AG09319 (cell line): ENCODE measurements at regions not wholly inside any gene's neighbourhood (a gene's known extent, or its start where the extent isn't known, plus 50 kb on each side); places are given as distances from the start of the nearest gene placed in this dataset.

Source experiments
- DNase-seq: peaks from one replicate; pipeline ENCODE4 v3.0.0-alpha.2; 2010; ENCODE audit warnings: low read depth; ENCODE audit errors: extremely low read depth
- CTCF ChIP-seq: IDR thresholded peaks from 2 replicates; pipeline ENCODE4 v1.5.1; 2011; ENCODE audit warnings: low read depth, mild to moderate bottlenecking, inconsistent platforms, low read length, moderate library complexity

GRCh38 chr3:104547031-104547430 is 819.7 kb upstream of the ALCAM start:
- TF ChIP-seq CTCF: no peak
- no peak for DNase-seq

GRCh38 chr3:104548401-104548800 is 818.3 kb upstream of the ALCAM start:
- DNase-seq: no peak
- no peak for TF ChIP-seq CTCF

GRCh38 chr3:104549099-104549714 is 817.5 kb upstream of the ALCAM start:
- no peak for DNase-seq
- no peak for TF ChIP-seq CTCF

- no peak for DNase-seq
- TF ChIP-seq CTCF: no peak
These were observed 813.6 kb upstream of the ALCAM start for GRCh38 chr3:104553121-104553520.

- no peak for TF ChIP-seq CTCF
- no peak for DNase-seq
These were observed 812.3 kb upstream of the ALCAM start for GRCh38 chr3:104554425-104554824.

- TF ChIP-seq CTCF: no peak
- no peak for DNase-seq
These were observed 811.0 kb upstream of the ALCAM start for GRCh38 chr3:104555728-104556127.

GRCh38 chr3:104556372-104557078 is 810.2 kb upstream of the ALCAM start:
- DNase-seq: no peak
- TF ChIP-seq CTCF: no peak
